Stimulated activated CD8-positive, alpha-beta memory T cell treated with anti-CD3 and anti-CD28 coated beads, Interleukin-4, amount 100 ng/mL, for 1 hour (primary cell): ENCODE measurements at regions not wholly inside any gene's neighbourhood (a gene's known extent, or its start where the extent isn't known, plus 50 kb on each side); places are given as distances from the start of the nearest gene placed in this dataset.

Experiments
- DNase-seq, 2 donors: peaks; one replicate each; pipeline ENCODE4 v3.0.0-alpha.2; 2020; ENCODE audit warnings: low read depth in 2 of 2, low spot score in 1 of 2

DNA sequence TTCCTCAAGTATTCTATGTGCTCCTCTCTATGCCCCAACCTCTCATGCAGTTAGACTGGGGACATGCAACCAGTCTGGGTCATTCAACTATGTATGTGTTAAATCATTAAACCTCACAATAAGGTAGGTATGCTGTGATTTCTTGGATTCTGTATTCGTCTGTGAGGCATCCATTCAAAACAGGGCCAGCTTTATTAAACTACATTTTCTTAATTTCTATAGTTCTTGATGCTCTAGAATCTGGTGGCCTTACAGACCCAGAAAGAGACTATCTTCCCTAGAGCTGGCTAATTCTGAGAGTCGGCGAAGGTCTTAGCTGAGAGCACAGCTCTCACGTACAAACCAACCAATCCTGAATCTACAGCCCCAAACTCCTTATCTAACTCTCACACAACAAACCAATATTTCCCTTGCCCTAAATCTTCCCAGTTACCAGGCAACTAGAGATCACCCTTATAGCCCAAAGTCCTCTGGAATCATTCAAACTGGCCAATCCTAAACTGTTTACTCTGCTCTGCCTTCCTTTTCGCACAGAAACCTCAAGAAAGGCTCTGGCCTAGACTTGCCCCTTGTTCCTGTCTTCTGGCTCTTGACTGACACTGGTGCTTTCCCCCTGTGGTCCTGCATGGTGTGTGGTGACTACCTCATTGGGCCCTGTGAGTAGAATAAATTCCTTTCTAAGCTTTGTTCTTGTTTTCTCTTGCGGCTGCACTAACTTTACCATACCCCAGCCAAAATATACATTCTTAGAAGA is 203.5 kb upstream of the TET2 start:
- DNase-seq, result no peak

DNA sequence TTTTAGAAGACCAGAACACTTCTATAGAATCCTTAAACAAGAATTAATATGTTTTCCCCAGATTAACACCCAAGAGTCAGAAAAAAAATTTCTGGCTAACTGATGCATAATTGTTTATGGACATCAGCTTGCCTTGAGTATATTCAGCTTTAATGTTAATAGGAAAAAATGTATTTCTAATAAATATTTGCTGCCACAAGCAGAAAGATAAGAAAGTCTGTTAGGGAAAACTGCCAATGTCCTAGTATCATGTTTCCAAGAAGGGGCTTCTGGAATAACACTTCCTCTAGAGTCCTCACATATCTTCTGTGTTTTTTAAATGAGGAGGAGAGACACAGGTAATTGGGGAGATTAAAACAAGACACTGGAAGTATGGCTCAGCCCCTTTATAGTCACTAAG is 202.1 kb upstream of the TET2 start:
- DNase-seq, result no peak

DNA sequence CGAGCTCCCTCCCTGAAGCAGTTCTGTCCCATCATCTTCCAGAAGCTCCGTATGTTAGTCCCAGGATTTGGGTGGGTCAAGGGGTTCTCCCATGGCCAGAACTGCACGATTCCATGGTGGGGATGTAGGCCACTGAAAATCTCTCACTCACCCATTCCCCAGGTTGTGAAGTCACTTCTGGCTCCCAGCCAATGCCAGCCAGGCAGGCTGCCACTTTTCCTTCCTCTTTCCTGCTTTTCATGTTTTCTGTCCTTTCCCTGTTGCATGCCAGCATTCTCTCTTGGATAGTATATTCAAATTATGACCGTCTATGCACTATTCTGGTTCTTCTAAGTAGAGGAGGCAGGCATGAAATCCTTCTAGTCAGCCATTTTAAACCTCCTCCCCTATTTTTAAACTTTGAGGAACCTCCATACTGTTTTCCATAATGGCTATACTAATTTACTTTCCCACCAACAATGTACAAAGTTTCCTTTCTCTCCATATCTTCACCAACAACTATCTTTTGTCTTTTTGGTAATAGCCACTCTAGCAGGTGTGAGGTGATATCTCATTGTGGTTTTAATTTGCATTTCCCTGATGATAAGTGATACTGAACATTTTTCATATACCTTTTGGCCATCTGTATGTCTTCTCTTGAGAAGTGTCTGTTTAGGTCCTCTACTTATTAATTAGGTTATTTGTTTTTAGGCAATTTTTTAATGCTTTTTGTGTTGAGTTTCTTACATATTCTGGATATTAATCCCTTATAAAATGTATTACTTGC is 182.1 kb upstream of the TET2 start:
- DNase-seq, result no peak

DNA sequence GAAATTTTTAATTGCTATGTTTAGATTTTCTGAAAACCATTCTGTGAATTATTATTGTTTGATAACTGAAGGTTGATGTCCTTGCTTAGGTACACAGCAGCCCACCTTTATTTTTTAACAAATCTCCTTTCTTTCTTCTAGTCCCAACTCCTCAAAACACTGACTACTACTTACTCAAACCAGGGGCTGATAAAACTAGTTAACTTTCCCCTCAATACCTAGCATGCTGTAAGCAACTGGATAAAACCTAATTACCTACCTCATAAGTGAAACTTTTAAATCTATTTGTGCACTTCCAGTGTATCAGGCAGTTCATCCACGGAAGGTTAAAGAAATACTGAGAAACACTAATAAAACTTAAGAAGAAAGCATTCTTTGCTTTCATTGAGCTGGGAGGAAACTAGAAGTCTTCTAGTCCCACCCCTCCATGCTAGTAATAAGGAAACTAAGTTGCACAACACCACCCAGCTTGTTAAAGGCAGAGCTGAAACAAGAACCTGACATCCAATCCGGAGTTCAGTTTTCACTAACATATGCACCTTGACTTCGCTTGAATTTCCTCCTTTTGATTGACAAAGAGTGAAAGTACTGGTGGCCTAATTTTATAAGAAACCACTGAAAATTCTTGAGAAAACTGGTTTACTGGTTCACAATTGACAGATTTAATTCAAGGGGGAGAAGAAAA is 180.2 kb upstream of the TET2 start:
- DNase-seq, result no peak

DNA sequence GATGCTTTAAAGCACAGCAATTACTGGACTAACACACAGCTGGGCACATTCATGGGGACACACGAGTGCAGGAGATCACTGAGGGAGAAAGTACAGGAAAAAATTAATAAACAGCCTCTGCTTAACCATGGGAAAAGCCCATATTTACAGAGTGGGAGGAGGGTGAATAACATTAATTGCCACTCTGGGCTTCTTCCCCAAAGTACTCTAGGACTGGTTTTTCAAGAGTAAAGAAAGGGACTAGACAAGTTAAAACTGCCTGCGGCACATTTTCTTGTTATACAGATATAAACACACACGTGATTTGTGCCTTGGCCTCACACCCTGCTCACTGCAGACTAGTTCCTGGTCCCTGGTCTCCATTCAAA is 179.7 kb upstream of the TET2 start:
- no peak for DNase-seq

DNA sequence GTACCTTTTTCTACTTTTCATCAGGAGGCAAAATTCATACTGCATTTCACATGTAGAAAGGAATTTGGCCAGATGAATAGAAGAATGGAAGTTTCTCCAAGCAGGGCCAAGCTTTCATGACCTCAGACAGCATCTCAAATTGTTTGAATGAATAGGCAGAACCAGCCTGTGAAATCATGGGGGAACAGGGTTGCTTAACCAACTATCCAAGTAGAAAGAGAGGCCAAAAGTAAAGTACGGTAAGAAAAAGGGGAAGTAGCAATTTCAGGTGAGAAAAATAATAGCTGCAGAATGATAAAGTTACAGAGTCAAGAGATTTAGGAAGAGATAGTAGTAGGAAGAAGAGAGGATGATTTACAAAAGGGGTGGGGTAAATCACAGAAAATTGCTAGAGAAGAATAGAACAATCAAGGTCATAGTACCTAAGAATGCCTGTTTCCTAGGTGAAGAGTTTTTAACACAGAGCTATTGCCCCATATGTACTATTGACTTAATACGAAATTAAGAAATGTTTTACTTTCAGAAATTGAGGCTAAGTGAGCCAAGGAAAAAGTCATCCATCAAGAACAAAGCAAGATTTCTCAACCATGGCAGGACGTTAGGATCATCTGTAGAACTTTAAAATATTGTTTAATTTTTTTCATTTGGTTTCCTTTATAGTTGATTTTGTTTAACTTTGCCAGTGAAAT is 177.1 kb upstream of the TET2 start:
- DNase-seq, result no peak

DNA sequence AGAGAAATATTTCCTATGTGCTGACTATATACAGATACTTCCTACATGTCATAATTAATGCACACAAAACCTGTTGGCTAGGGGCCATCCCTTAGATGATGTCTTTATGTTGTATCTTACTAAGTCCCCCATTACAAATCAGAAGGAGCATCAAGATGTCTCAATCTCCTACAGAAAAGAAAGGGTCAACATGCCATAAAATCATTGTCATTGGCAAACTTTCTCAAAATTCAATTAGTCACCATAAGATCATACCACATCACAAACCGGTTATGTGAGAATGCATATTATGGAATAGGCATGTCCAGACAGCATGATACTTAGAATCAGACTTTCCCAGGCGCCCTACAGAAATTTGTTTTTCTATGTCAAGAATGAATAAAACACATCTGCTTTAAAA is 175.2 kb upstream of the TET2 start:
- DNase-seq, result no peak

DNA sequence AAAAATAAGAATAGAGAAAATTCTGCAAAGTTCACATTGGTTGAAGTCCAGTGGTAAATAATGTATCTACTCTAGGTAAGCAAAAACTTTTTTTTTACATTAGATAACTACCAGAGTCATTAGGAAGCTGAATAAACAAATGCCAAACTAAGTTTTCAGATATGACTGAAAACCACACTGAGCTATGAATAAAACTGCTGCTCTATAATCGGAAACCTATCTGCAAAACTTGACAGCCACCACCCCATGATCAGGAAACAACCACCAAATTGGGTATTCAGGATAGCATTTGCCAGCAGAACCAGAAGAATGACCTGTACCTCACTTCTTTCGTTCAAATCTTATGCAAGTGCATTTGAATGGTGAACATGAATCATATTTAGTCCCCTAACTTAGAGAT is 173.0 kb upstream of the TET2 start:
- DNase-seq, result no peak

DNA sequence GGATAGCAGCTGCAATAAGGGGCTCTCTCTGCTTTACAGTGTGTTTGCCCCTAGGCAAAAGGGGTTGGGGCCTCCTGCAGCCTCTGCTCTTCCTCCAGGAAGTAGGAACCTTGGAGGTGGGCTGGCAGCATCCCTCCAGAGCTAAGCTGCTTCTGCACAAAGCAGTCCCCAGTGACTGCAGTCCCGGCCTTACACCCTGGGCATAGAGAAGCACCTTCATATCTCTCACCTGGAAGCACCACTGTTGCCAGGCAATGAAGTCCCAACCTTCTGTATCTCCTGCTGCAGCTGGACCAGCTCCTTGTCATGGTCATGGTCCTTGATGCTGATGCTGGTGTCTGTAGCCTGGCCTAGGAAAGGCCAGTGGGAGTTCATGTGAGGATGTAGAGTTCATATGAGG is 171.1 kb upstream of the TET2 start:
- no peak for DNase-seq

DNA sequence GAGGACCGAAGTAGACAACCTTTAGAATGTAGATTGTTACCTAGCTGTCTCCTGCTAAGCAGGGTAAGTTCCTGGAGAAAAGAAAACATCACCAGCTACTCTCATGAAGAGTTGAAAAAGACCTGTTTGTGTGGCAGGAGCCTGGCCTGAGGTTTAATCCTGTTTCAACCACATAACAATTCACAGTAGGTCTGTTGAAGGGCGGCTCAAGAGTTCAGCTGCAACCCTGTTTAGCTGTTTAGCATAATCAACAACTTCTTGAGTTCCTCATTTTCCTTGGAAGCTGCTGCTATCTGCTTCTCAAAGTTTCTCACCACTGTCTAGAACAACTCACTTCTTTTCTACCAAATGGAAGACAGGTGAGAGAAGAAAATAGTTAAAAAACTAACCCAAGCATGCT is 170.4 kb upstream of the TET2 start:
- no peak for DNase-seq

DNA sequence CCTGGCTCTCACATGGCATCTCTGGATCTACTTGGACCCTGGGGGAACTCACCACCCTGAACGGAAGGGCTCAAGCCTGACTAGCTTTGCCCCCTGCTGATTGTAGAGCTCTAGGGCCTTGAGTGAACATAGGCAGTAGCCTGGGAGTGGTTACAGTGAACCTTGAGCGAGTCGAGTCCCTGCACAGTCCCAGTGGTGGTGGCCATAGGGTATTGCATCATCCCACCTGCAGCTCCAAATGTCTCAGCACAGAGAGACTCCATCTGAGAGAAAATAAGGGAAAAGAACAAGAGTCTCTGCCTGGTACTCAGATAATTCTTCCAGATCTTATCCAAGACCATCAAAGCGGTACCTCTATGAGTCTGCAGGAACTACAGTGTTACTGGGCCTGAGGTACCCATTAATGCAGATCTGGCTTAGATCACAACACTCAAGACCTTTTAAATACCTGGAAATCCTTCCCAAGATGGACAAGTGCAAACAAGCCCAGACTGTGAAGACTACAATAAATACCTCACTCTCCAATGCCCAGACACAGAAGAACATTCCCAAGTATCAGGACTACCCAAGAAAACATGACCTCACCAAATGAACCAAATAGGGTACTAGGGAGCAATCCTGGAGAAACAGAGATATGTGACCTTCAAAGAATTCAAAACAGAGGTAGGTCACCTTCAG is 167.5 kb upstream of the TET2 start:
- DNase-seq, result no peak

DNA sequence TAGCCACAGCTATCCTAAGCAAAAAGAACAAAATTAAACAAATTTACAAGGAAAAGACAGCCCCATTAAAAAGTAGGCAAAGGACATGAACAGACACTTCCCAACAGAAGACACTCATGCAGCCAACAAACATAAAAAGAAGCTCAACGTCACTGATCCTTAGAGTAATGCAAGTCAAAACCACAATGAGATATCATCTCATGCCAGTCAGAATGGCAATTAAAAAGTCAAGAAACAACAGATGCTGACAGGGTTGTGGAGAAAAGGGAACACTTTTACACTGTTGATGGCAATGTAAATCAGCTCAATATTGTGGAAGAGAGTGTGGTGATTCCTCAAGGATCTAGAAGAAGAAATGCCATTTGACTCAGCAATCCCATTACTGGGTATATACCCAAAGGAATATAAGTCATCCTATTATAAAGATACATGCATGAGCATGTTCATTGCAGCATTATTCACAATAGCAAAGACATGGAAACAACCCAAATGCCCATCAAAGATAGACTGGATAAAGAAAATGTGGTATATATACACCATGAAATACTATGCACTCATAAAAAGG is 163.0 kb upstream of the TET2 start:
- DNase-seq, result no peak

DNA sequence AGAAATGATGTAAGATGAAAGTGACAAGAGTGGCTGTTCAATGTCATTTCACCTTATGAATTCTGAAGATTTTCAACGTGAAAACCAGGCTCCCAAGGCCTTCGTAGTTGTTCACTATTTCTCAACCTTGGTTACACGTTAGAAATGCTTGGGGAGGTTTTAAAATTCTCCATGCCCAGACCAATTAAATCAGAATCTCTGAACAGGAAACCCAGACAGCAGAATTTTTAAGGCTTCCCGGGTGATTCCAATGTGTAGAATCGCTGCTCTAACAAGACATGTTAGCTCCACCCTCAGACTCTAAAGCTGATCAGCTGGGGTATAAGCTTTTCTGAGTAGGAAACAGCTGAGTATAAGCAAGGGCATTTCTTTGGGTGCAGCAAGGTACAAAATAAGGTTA is 160.4 kb upstream of the TET2 start:
- DNase-seq, result no peak

DNA sequence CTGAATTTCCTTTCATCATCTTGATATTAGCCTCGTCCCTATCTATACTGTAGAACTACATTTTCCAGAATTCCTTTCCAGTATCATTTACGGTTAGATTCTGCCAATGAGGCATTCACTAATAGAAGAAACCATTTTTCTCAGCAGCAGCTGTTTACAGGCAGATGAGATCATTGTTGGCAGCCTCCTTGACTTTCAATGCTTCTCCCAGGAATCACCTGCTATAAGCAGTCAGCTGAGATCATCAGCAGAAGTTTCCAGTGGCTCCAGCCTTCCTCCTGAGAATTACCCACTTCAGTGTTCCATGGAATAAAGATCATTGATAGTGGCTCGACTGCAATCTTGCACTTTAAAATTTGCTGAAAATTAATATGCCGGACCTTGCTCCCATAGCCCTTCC is 157.3 kb upstream of the TET2 start:
- no peak for DNase-seq

DNA sequence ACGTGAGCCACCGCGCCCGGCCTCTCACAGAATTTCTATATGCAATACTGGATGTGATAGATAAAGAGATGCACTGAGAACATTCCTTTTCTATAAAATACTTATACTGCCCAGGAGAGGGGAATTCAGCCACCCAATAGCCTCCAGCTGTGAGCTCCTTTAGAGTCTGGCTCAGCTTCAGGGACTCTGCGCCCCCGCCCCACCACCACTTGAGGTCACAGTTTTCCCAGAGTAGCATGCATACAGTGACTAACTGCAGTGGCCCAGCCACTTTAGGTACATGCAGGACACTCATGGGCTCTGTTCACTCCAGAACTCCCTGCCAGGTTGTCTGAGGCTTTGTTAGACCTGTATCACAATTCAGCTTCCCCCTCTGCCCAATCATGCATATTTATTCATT is 144.4 kb upstream of the TET2 start:
- no peak for DNase-seq

DNA sequence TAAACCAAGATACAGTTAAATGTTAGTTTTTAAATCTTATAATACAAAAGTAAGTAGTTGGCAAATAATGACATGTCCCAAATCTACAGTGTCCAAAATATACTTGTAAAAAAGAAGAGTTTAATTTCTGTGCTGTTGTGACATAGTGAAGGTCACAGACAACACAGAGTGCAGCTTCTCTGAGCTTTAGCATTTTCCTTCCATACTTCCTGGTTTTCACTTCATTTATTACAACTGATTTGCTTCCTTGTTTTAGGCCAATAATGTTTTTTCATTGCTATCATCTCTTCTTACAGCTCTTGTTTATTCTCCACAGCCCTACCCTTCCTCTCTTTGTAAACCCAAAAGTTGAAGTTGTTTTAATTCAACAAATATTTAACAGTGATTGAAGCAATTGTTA is 132.4 kb upstream of the TET2 start:
- no peak for DNase-seq

DNA sequence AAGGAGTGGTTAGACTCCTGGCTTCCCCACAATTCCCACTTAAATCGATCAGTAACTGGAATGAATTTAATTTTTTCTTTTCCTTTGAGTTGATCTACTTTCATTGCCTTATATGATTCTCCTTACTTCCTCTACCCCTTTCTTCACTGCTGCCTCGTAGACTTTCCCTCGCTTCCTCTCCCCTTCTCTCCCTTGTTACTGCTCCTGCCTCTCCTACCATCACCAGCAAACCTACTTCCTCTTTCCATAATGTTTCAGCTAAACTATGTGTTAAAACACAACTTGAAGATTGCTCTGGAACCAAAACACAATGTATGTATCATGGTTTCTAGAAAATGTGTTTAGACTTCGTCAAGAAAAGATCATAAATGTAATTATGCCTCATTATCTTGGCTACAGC is 132.0 kb upstream of the TET2 start:
- DNase-seq, result no peak

DNA sequence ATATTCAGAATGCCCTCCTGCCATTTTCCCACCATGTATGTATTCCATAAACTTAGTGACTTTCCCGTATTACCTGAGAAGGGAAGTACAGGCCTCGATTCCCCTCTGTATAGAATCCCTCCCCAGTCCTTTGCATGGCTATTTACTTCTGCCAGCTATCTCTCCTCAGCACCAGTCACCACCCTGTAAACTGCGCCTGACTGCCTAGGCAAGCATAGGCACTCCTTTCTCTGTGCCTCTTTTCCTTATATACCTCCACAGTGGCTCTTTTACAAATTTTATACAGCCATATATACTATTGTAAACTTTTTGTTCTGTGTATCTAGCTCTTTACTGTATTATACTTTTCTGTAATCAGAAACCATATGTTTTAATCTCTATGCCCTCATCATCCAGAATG is 130.9 kb upstream of the TET2 start:
- no peak for DNase-seq

DNA sequence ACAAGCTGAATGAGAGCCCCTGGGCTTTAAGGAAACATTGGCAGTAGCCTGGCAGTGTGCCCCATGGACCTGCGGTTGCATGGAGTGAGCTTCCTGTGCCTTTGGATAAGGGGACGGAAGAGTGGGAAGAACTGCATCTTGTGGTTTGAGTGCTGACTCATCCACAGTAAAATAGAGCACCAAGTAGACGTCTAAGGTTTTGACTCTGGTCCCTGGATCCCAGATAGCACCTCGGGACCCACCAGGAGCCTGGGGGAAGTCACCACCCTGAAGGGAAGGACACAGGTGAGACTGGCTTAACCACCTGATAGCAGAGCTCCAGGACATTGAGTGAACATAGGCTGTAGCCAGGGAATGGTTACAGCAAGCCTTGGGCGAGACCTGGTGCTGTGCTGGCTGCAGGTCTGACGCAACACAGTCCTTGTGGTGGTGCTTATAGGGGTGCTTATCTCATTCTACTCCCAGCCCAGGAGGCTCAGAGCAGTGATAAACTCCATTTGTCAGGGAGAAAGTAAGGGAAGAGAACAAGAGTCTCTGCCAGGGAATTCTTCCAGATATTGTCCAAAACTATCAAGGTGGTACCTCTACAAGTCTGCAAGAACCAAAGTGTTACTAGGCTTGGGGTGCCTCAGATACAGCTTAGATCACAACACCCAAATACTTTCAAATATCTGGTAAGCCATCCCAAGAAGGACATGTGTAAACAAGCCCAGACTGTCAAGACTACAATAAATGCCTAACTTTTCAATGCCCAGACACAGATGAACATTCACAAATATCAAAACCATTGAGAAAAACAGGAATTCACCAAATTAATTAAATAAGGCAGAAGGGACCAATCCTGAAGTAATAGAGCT is 123.6 kb upstream of the TET2 start:
- no peak for DNase-seq

DNA sequence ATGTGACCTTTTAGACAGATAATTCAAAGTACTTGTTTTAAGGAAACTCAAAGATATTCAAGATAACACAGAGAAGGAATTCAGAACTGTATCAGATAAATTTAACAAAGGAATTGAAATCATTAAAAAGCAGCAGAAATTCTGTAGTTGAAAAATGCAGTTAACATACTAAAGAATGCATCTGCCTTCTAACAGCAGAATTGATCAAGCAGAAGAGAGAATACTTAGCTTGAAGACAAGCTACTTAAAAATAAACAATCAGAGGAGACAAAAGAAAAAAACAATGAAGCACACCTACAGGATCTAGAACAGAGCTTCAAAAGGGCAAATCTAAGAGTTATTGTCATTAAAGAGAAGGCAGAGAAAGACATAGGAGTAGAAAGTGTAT is 123.0 kb upstream of the TET2 start:
- DNase-seq, result no peak
